Cardiac fibroblast (primary cell): ENCODE measurements at regions not wholly inside any gene's neighbourhood (a gene's known extent, or its start where the extent isn't known, plus 50 kb on each side); places are given as distances from the start of the nearest gene placed in this dataset.

ENCODE experiments used
- DNase-seq, 2 donors: peaks; one replicate each; pipeline versions ENCODE4 v3.0.0 to v3.0.0-alpha.2; 2010; ENCODE audit warnings: low read depth in 2 of 2
- H3K4me3 ChIP-seq, 2 donors: replicated peaks in 1 of 2; 1 replicate in 1 of 2; 2 replicates in 1 of 2; pipeline ENCODE4 v1.5.1; 2011; ENCODE audit warnings: low read depth in 2 of 2, low read length in 2 of 2, mild to moderate bottlenecking in 2 of 2, moderate library complexity in 1 of 2
- TF ChIP-seq, protein P1 (sequence below): IDR thresholded peaks from one replicate; pipeline ENCODE4 v1.5.1; 2011; ENCODE audit warnings: low read depth, mild to moderate bottlenecking, low read length, inconsistent platforms

DNA sequence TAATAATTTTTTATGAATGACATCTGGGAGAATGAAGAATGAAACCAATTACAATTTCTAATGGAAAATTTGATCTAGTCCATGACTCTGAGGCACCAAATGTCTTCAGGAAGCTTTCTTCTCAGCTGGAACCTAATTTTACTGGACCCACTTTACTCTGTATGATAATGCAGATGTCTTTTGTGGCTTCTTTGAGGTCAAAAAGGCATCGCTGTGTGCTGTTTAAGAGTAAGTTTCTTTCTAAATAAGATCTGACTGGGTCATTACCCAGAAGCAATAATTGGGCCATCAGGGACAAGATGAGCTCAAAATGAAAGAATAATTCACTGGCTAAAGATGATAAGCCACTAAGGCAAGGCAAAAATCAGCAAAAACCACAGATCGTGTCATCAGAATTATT lies 633.4 kb downstream of the PSAT1 start:
- TF ChIP-seq, protein P1, sequence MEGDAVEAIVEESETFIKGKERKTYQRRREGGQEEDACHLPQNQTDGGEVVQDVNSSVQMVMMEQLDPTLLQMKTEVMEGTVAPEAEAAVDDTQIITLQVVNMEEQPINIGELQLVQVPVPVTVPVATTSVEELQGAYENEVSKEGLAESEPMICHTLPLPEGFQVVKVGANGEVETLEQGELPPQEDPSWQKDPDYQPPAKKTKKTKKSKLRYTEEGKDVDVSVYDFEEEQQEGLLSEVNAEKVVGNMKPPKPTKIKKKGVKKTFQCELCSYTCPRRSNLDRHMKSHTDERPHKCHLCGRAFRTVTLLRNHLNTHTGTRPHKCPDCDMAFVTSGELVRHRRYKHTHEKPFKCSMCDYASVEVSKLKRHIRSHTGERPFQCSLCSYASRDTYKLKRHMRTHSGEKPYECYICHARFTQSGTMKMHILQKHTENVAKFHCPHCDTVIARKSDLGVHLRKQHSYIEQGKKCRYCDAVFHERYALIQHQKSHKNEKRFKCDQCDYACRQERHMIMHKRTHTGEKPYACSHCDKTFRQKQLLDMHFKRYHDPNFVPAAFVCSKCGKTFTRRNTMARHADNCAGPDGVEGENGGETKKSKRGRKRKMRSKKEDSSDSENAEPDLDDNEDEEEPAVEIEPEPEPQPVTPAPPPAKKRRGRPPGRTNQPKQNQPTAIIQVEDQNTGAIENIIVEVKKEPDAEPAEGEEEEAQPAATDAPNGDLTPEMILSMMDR, result no peak
- DNase-seq, result no peak
- H3K4me3 ChIP-seq, result no peak overlapping the region

DNA sequence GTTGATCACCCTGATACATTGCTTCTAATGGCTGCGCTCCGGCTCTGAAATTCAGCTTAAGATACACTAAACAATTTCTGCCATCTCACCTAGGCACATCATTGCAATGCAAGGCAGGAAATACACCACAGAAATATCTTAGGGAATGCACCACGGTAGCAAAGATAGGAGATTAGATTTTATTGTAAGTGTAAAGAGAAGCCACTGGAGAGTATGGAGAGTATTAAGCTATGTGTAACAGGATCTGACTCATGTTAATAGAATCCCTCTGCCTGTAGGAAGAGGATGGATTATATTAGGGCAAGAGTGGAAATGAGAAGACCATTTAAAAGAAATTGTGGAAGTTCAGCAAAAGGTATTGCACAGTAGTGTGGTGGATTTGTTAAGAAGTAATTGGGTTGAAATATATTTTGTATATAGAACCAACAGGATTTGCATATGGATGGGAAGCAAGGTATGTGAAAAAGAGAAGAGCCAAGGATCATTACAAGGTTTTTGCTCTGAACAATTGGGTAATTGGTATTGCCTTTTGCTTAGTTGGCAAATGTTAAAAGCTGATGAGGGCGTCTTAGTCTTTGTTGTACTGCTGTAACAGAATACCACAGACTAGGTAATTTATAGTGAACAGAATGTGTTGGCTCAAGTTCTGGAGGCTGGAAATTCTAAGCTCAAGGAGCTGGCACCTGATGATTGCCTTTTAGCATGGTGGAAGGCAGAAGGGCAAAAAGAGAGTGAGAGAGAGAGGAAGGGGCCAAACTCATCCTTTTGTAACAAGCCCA lies 636.1 kb downstream of the PSAT1 start:
- TF ChIP-seq, protein P1, result no peak
- DNase-seq, result peak; percentile 57 to 75

DNA sequence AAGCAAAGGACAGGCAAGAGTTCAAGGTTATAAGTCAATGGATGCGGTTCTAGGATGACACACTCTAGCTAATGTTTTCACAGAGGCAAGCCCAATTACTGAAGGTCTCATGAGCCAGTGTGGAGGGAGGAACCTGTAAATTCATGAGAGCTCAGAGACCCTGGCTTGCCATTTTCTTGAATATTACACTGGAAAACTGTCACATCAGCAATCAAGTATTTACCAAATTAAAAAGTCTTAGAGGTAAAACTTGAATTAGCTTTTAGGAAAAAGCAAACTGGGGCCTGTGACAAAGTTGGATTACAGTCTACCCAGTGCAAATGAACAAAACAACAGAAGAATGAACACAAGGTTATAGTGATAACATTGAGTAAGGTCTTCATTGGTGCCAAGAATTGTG lies 636.9 kb upstream of the TLE4 start:
- TF ChIP-seq, protein P1, result no peak
- H3K4me3 ChIP-seq, result no peak overlapping the region
- DNase-seq, result no peak

More for the DNA sequence above, 636.1 kb downstream of the PSAT1 start:
- no peak overlapping the region for H3K4me3 ChIP-seq

DNA sequence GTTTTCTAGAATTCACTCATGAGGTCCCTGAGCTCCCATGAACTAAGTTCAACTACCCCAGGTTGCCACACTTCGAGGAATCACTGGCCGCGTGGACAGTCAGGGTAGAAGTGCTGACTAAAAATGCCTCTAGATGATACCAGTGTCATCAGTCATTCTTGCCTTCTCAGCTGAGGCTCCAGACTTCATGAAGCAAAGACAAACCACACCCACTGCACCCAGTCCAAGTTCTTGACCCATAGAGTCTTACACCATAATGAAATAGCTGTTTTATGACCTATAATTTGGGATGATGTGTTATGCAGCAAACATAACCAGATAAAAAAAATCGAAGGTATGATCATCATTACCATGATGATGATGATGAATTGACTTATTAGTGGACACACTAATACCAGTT lies 632.9 kb upstream of the TLE4 start:
- H3K4me3 ChIP-seq, result no peak overlapping the region
- TF ChIP-seq, protein P1, result no peak
- DNase-seq, result peak in 1 of 2 donors; percentile 12

DNA sequence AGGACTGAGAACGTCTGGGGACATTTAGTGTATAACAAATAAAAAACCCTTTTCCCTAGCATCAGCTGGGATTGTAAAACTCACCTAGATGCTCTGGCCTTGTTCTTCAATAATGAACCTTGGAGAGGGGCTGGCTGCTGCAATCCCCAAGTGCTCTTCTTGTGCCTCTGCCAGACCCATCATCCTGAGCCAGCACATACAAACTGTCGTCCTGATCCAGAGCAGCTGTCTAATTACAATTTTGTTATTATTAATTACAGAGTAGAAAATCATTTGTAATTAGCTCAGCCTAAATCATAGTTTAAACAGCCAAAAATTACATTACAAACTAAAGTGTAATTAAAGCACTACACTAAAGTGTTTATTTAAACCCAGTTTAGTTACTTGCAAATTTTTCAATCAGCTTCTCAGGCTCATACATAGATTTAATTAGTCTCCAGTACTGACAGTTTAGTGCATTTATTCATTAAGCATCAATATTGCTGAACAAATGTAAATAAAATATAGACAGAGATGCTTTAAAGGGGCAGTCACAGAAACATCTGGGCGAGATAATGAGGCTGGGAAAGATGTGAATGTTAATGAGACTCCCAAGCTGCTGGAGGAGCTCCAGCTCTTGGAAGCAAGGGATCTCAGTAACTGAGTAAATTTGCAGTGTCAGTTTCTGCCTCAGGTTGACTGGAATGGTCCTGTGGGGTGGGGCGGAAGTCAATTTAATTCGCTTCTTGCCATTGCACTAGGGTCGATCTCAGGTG lies 632.3 kb upstream of the TLE4 start:
- no peak overlapping the region for H3K4me3 ChIP-seq
- TF ChIP-seq, protein P1, result no peak
- DNase-seq, result no peak

DNA sequence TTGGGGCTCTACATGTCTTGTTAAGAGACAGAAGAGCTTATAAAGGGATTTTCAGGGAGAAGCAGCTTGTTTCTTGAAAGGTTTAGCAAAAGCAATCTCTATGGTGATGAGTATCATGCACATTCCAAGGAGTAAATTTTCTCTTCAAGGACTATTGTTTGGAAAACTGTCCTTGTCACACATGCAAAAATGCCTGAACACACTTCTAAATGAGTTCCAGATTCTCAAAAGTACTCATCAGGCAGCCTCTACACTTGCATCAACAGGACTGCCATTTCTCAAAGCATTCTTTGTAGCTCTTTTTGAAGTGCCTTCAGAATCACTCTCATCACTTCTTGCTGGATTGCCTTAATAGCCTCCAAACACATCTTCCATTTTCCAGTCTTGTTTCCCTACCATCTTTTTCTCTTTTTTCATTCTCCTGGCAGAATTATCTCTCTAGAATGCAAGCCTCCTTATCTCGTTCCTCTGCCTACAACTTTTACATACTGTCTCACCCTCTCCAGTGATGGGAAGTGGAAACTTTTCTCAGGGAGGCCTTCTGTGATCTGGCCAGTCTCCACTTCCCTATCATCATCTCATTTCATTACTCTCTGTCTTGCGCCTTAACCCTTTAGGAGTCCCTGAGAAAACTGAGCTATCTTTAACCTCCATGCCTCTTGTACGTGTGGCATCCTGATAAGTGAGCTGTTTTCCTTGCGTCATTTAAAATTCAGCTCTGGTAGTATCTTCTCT lies 631.5 kb upstream of the TLE4 start:
- DNase-seq, result peak in 1 of 2 donors; percentile 12
- no peak overlapping the region for H3K4me3 ChIP-seq
- TF ChIP-seq, protein P1, result no peak
